Caco-2 (cell line): ENCODE measurements at regions not wholly inside any gene's neighbourhood (a gene's known extent, or its start where the extent isn't known, plus 50 kb on each side); places are given as distances from the start of the nearest gene placed in this dataset.

Experiments used
- BruUV-seq: library from RNA; stranded (reverse); fragments of 400-500 nt; replicated peaks from 2 replicates; lab custom pipeline; 2021; lab: Mats Ljungman, UMichigan
- CTCF ChIA-PET: fragments of 300-600 bp; sonication (Branson Sonifier 250); formaldehyde crosslinking; loops from one replicate; lab custom pipeline; 2022; ENCODE audit warnings: antibody characterized with exemption; lab: Charles Lee
- POLR2A ChIA-PET: fragments of 300-600 bp; sonication (Branson Sonifier 250); formaldehyde crosslinking; loops from one replicate; lab custom pipeline; 2022; ENCODE audit warnings: antibody characterized with exemption; lab: Charles Lee
- DNase-seq, 2 experiments: peaks; one replicate each; pipeline versions ENCODE4 v3.0.0 to v3.0.0-alpha.2; 2020 to 2022
- H3K27me3 ChIP-seq: replicated peaks from 2 replicates; pipeline ENCODE4 v1.6.0; 2011; ENCODE audit warnings: low read length; ENCODE audit not compliant: control insufficient read depth, insufficient read depth
- H3K36me3 ChIP-seq: 2 replicates; pipeline ENCODE4 v1.5.1; 2011; ENCODE audit warnings: low read length; ENCODE audit not compliant: control insufficient read depth, insufficient read depth
- H3K4me1 ChIP-seq: fragments of 250-450 bp; sonication (Bioruptor Pico); 2 replicates; pipeline ENCODE4 v1.5.1; 2020; ENCODE audit warnings: mild to moderate bottlenecking
- H3K4me3 ChIP-seq: 2 replicates; pipeline ENCODE4 v1.5.1; 2011; ENCODE audit warnings: low read depth, mild to moderate bottlenecking, control low read depth, low read length
- H3K9me3 ChIP-seq: fragments of 250-450 bp; sonication (Bioruptor Pico); 2 replicates; pipeline ENCODE4 v1.5.1; 2020; ENCODE audit warnings: mild to moderate bottlenecking, moderate library complexity
- H3K27ac Mint-ChIP-seq: one replicate; pipeline ENCODE4 v1.8.0; 2022; ENCODE audit warnings: mixed read lengths; ENCODE audit not compliant: unreplicated experiment
- H3K27me3 Mint-ChIP-seq: one replicate; pipeline ENCODE4 v1.8.0; 2022; ENCODE audit warnings: mixed read lengths; ENCODE audit not compliant: insufficient read depth, unreplicated experiment
- H3K36me3 Mint-ChIP-seq: one replicate; pipeline ENCODE4 v1.8.0; 2022; ENCODE audit warnings: mild to moderate bottlenecking, mixed read lengths; ENCODE audit not compliant: insufficient read depth, unreplicated experiment
- H3K4me1 Mint-ChIP-seq: one replicate; pipeline ENCODE4 v1.8.0; 2022; ENCODE audit warnings: low read depth, mixed read lengths; ENCODE audit not compliant: unreplicated experiment
- H3K4me3 Mint-ChIP-seq: one replicate; pipeline ENCODE4 v1.8.0; 2022; ENCODE audit warnings: mild to moderate bottlenecking, moderate library complexity, mixed read lengths; ENCODE audit not compliant: unreplicated experiment
- H3K9me3 Mint-ChIP-seq: one replicate; pipeline ENCODE4 v1.8.0; 2022; ENCODE audit warnings: mixed read lengths; ENCODE audit not compliant: unreplicated experiment
- CTCF ChIP-seq, 2 experiments: fragments of 200-600 bp in 1 of 2; IDR thresholded peaks; 1 replicate in 1 of 2; 2 replicates in 1 of 2; pipeline versions ENCODE4 v1.5.1 to v1.8.0; 2011 to 2022; ENCODE audit warnings: antibody characterized with exemption in 1 of 2, control low read depth in 1 of 2, inconsistent platforms in 1 of 2, low read depth in 1 of 2, low read length in 1 of 2, mild to moderate bottlenecking in 1 of 2, moderate library complexity in 1 of 2; ENCODE audit not compliant: insufficient read depth in 1 of 2, severe bottlenecking in 1 of 2, unreplicated experiment in 1 of 2
- intact Hi-C: fragments of 100-400 bp; cut with micrococcal nuclease; formaldehyde crosslinking; loops from one replicate; pipeline ENCODE4 v1.10.0; 2022; ENCODE audit not compliant: unreplicated experiment

- Mint-ChIP-seq H3K4me1 (no peaks in the 10 kb centered on the region), H3K36me3 (peaks cover 4% of the 10 kb centered on the region), H3K27ac (no peak overlapping the region), H3K9me3 (no peaks in the 10 kb centered on the region), H3K4me3 (no peak overlapping the region), H3K27me3 (no peaks in the 10 kb centered on the region)
- Histone ChIP-seq H3K36me3 (no peaks in the 10 kb centered on the region), H3K4me3 (no peak overlapping the region), H3K4me1 (peaks cover 9% of the 10 kb centered on the region), H3K27me3 (no peaks in the 10 kb centered on the region), H3K9me3 (no peaks in the 10 kb centered on the region)
- POLR2A ChIA-PET, result no interaction called here
- no peak for TF ChIP-seq CTCF (IDR thresholded peaks at IDR 0.05; ENCODE audit: insufficient read depth in 1 of 2, low read depth in 1 of 2, low read length in 1 of 2, severe bottlenecking in 1 of 2, unreplicated experiment in 1 of 2)
- CTCF ChIA-PET, result no interaction called here
- no peak for DNase-seq
- intact Hi-C loops, result no loop called here
- no TSS peak for BruUV-seq
Measured at GRCh38 chr2:64804651-64805050, 150.9 kb upstream of the SERTAD2 start.

GRCh38 chr2:64807417-64807816 is 153.7 kb upstream of the SERTAD2 start:
- BruUV-seq, result no TSS peak
- Mint-ChIP-seq H3K4me1 (no peaks in the 10 kb centered on the region), H3K27me3 (no peaks in the 10 kb centered on the region), H3K36me3 (peaks cover 4% of the 10 kb centered on the region), H3K9me3 (no peaks in the 10 kb centered on the region), H3K4me3 (no peak overlapping the region), H3K27ac (no peak overlapping the region)
- TF ChIP-seq CTCF (IDR thresholded peaks at IDR 0.05; ENCODE audit: insufficient read depth in 1 of 2, low read depth in 1 of 2, low read length in 1 of 2, severe bottlenecking in 1 of 2, unreplicated experiment in 1 of 2), result no peak
- intact Hi-C loops, result no loop called here
- no peak for DNase-seq
- H3K4me1 ChIP-seq, result no peaks in the 10 kb centered on the region
- H3K36me3 ChIP-seq, result no peaks in the 10 kb centered on the region
- CTCF ChIA-PET, result no interaction called here
- POLR2A ChIA-PET, result no interaction called here
- no peak overlapping the region for H3K4me3 ChIP-seq
- H3K9me3 ChIP-seq, result no peaks in the 10 kb centered on the region
- H3K27me3 ChIP-seq, result no peaks in the 10 kb centered on the region

- CTCF ChIA-PET, result no interaction called here
- Mint-ChIP-seq H3K4me1 (no peaks in the 10 kb centered on the region), H3K27ac (no peak overlapping the region), H3K27me3 (no peaks in the 10 kb centered on the region), H3K4me3 (no peak overlapping the region), H3K9me3 (no peaks in the 10 kb centered on the region), H3K36me3 (peaks cover 4% of the 10 kb centered on the region)
- H3K36me3 ChIP-seq, result no peaks in the 10 kb centered on the region
- intact Hi-C loops, result no loop called here
- H3K9me3 ChIP-seq, result no peaks in the 10 kb centered on the region
- H3K4me3 ChIP-seq, result no peak overlapping the region
- POLR2A ChIA-PET, result no interaction called here
- H3K27me3 ChIP-seq, result no peaks in the 10 kb centered on the region
- DNase-seq, result no peak
- no TSS peak for BruUV-seq
- H3K4me1 ChIP-seq, result no peaks in the 10 kb centered on the region
- no peak for TF ChIP-seq CTCF (IDR thresholded peaks at IDR 0.05; ENCODE audit: insufficient read depth in 1 of 2, low read depth in 1 of 2, low read length in 1 of 2, severe bottlenecking in 1 of 2, unreplicated experiment in 1 of 2)
Measured at GRCh38 chr2:64808092-64808491, 154.4 kb upstream of the SERTAD2 start.
